Heart right ventricle (tissue), 16 donors: ENCODE measurements at regions not wholly inside any gene's neighbourhood (a gene's known extent, or its start where the extent isn't known, plus 50 kb on each side); places are given as distances from the start of the nearest gene placed in this dataset.
A peak's percentile ranks its signal among the peaks of the same experiment; 100 is the strongest.

Experiments used
- ATAC-seq, 8 donors: fragments of 200-7000 bp; cut with Tn5 transposase; one replicate each; pipeline ENCODE4 v1.9.1; 2020; ENCODE audit warnings: mild to moderate bottlenecking in 8 of 8, moderate library complexity in 8 of 8, moderate number of reproducible peaks in 1 of 8
- DNase-seq, 2 donors: peaks; one replicate each; pipeline ENCODE4 v3.0.0-alpha.2; 2020
- H3K27ac ChIP-seq, 10 donors: fragments of 200-600 bp; sonication (generic) in 2 of 10; one replicate each; pipeline versions ENCODE4 v1.5.0 to v1.8.0; 2020 to 2022; ENCODE audit warnings: mild to moderate bottlenecking in 3 of 10
- H3K27me3 ChIP-seq, 7 donors: fragments of 200-600 bp; one replicate each; pipeline ENCODE4 v1.8.0; 2021 to 2022; ENCODE audit warnings: mild to moderate bottlenecking in 2 of 7
- H3K36me3 ChIP-seq, 9 donors: fragments of 200-600 bp; sonication (generic) in 1 of 9; one replicate each; pipeline versions ENCODE4 v1.5.0 to v1.8.0; 2020 to 2022; ENCODE audit warnings: mild to moderate bottlenecking in 2 of 9
- H3K4me1 ChIP-seq, 9 donors: fragments of 200-600 bp; sonication (generic) in 1 of 9; one replicate each; pipeline versions ENCODE4 v1.5.0 to v1.8.0; 2020 to 2022; ENCODE audit warnings: mild to moderate bottlenecking in 4 of 9
- H3K4me3 ChIP-seq, 10 donors: fragments of 200-600 bp; sonication (generic) in 2 of 10; one replicate each; pipeline versions ENCODE4 v1.5.0 to v1.8.0; 2020 to 2022; ENCODE audit warnings: mild to moderate bottlenecking in 7 of 10, moderate library complexity in 2 of 10
- H3K9me3 ChIP-seq, 11 donors: fragments of 200-600 bp in 10 of 11; sonication (generic) in 2 of 11; one replicate each; pipeline versions ENCODE4 v1.5.0 to v1.8.0; 2013 to 2022; ENCODE audit warnings: mild to moderate bottlenecking in 2 of 11, control low read depth in 1 of 11, moderate library complexity in 1 of 11
- CTCF ChIP-seq, 9 donors: fragments of 200-600 bp; sonication (generic) in 2 of 9; IDR thresholded peaks; one replicate each; pipeline versions ENCODE4 v1.5.0 to v1.8.0; 2021 to 2022; ENCODE audit warnings: antibody characterized with exemption in 9 of 9, mild to moderate bottlenecking in 5 of 9, moderate library complexity in 1 of 9
- WGBS, 2 donors: extraction: QIAGEN DNeasy Blood & Tissue Kit; methylation state at CpG; one replicate each; pipeline ENCODE4 v1.1.7; 2013; ENCODE audit warnings: inconsistent platforms in 1 of 2; 5-methylcytosine and 5-hydroxymethylcytosine counted together
- intact Hi-C, 10 donors: fragments of 100-400 bp; cut with DNase I; formaldehyde crosslinking; loops; one replicate each; pipeline versions ENCODE4 v1.11.1 to v1.14.2; 2022
- donor health status: Arrhythmogenic right ventricular cardiomyopathy.
- donor health status: ischemic (EF 13 %, LVEDD 7.1; RV severe dilation, severe dysfunction).
- donor health status: healthy with polysubstance abuse.
- donor health status: DM: no; HTN: yes; CAD: no.
- donor health status: DM: no; HTN: no; CAD: no.
- donor health status: ischemic (EF 25% LVEDD 6.9; RV normal size, moderate dysfunction).
- donor health status: ischemic (EF 25% LVEDD 5.7; RV mildly dilated, moderate dysfunction).
- donor health status: healthy.
- donor health status: DM: yes; HTN: yes; CAD: no.
- donor health status: Ischemic cardiomyopathy.
- donor health status: ischemic (EF 35%, LVEDD 5.7; RV mildly dilated, moderate dysfunction).
- donor health status: nonischemic (EF 11% LVEDD 7.7; RV severe dilation, severe dysfunction).
- donor health status: DM: yes; HTN: yes; CAD: no.
- donor health status: PGD.
- donor health status: ischemic (EF 29% LVEDD 5.4; RV normal size, mild dysfunction).
- donor health status: nonischemic (EF 23%, LVEDD 6.1; RV moderate dilation, normal function).

GRCh38 chr13:83752141-83752540 is 130.1 kb downstream of the SLITRK1 start:
- intact Hi-C loops, result no loop called here
- no peak for TF ChIP-seq CTCF (IDR thresholded peaks at IDR 0.05)

GRCh38 chr13:83740622-83741021 is 141.7 kb downstream of the SLITRK1 start:
- Histone ChIP-seq H3K4me3 (no peak overlapping the region), H3K36me3 (no peaks in the 10 kb centered on the region), H3K4me1 (no peaks in the 10 kb centered on the region), H3K9me3 (peaks cover 0 to 4% (median 0%) of the 10 kb centered on the region in 11 donors), H3K27me3 (no peaks in the 10 kb centered on the region), H3K27ac (no peak overlapping the region)
- intact Hi-C loops, result no loop called here
- no peak for DNase-seq
- no peak for ATAC-seq
- TF ChIP-seq CTCF (IDR thresholded peaks at IDR 0.05), result no peak

More at GRCh38 chr13:83752141-83752540, 130.1 kb downstream of the SLITRK1 start:
- Histone ChIP-seq H3K4me1 (peaks cover 0 to 8% (median 0%) of the 10 kb centered on the region in 9 donors), H3K27ac (peak overlapping the region in 1 of 10 donors; percentile 15), H3K27me3 (no peaks in the 10 kb centered on the region), H3K36me3 (no peaks in the 10 kb centered on the region), H3K4me3 (no peak overlapping the region), H3K9me3 (peaks cover 0 to 39% (median 6%) of the 10 kb centered on the region in 11 donors)
- WGBS, 2 donors, result 36 to 41% methylated on average over 4 of the region's 4 CpGs
- DNase-seq (no peak), ATAC-seq (peak in 1 of 8 donors; percentile 58)

- no peak overlapping the region for H3K4me3 ChIP-seq
- intact Hi-C loops, result no loop called here
- no peaks in the 10 kb centered on the region for H3K4me1 ChIP-seq
- 80 to 91% methylated on average over 4 of the region's 4 CpGs for WGBS, 2 donors
- H3K27me3 ChIP-seq, result no peaks in the 10 kb centered on the region
- DNase-seq (no peak), ATAC-seq (no peak)
- H3K27ac ChIP-seq, result no peak overlapping the region
- no peaks in the 10 kb centered on the region for H3K36me3 ChIP-seq
- no peaks in the 10 kb centered on the region for H3K9me3 ChIP-seq
- no peak for TF ChIP-seq CTCF (IDR thresholded peaks at IDR 0.05)
Observed at GRCh38 chr13:83738407-83738806, 143.9 kb downstream of the SLITRK1 start.

- H3K27me3 ChIP-seq, result no peaks in the 10 kb centered on the region
- no peaks in the 10 kb centered on the region for H3K36me3 ChIP-seq
- H3K9me3 ChIP-seq, result no peaks in the 10 kb centered on the region
- no peak overlapping the region for H3K4me3 ChIP-seq
- DNase-seq, result no peak
- H3K4me1 ChIP-seq, result no peaks in the 10 kb centered on the region
- no peak for ATAC-seq
- TF ChIP-seq CTCF (IDR thresholded peaks at IDR 0.05), result no peak
- intact Hi-C loops, result no loop called here
- no peak overlapping the region for H3K27ac ChIP-seq
Observed at GRCh38 chr13:83733293-83733692, 149.0 kb downstream of the SLITRK1 start.

GRCh38 chr13:83732755-83733154 is 149.5 kb downstream of the SLITRK1 start:
- H3K36me3 ChIP-seq, result no peaks in the 10 kb centered on the region
- H3K27me3 ChIP-seq, result no peaks in the 10 kb centered on the region
- 31 to 34% methylated on average over 3 of the region's 3 CpGs for WGBS, 2 donors
- DNase-seq, result no peak
- no peaks in the 10 kb centered on the region for H3K9me3 ChIP-seq
- no peaks in the 10 kb centered on the region for H3K4me1 ChIP-seq
- no peak overlapping the region for H3K4me3 ChIP-seq
- intact Hi-C loops, result no loop called here
- TF ChIP-seq CTCF (IDR thresholded peaks at IDR 0.05), result no peak
- no peak for ATAC-seq
- H3K27ac ChIP-seq, result no peak overlapping the region
